Stimulated activated CD4-positive, alpha-beta T cell treated with anti-CD3 and anti-CD28 coated beads, Interleukin-12 subunit alpha, Interleukin-12 subunit beta, amount 100 ng/mL, for 24 hours (primary cell): ENCODE measurements at regions not wholly inside any gene's neighbourhood (a gene's known extent, or its start where the extent isn't known, plus 50 kb on each side); places are given as distances from the start of the nearest gene placed in this dataset.

Source experiments
- DNase-seq, 2 experiments: peaks; one replicate each; pipeline ENCODE4 v3.0.0-alpha.2; 2020; ENCODE audit warnings: low read depth in 2 of 2

DNA sequence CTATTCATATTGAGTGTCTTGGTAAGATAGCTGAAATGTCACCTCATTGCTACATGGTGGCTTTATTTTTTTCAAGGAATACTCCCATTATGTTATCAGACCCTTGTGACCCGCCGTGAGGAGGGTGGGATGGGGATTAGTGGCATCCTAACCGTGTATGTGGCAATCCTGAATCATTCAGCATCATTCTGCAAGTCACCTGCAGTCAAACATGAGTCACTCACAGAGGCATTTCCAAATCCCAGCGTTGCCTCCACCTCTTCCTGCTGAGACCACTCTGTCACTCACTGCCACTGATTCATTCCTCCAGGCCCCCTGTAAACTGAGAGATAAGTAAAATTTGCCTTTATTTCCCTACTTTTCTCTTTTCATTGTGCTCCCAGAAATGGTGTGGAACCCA lies 307.4 kb upstream of the KLHL29 start:
- no peak for DNase-seq

DNA sequence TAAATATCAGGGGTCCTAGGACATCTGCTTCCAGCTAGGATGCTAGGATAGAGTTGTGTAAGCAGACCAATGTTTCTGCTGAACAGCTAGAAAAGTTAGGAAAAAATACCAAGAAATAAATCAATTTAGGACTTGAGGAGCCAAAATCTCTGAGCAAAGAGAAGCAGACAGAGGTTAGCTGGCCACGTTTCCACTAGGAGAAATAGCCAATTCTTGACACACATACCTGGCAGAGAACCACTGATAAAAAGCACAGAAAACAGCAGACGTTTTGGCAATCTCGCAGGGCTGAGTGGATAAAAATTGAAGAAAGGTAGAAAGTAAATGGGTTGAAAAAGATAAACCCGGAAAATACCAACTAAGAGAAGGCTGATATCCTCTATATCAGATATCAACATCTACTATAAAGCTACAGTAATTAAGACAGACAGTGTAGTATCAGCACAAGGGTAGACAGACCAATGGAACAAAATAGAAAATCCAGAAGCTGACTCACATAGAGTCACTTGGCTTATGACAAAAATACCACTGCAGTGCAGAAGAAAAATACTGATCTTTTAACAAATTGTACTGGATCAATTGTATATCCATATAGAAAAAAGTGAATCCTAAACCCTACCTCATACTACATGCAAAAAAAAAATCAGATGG lies 306.1 kb upstream of the KLHL29 start:
- no peak for DNase-seq

DNA sequence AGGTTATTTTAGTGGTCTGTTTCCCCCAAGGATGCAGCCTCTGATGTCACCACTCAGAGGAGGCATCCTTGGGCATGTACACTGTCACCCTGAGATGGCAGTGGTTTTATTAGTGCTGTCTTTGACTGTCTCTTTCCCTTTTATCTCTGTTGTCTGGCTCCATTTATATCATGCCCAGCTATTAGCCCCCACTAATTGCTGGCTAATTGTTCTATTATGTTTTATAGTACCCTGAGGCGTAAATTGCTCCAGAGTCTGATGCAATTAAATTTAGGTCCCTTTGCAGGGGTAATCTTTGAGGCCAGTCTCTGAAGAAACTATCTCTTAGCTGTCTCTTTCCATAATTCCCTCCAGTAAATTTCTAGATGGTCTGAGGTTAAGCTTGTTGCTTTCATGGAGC lies 301.0 kb upstream of the KLHL29 start:
- DNase-seq, result no peak

DNA sequence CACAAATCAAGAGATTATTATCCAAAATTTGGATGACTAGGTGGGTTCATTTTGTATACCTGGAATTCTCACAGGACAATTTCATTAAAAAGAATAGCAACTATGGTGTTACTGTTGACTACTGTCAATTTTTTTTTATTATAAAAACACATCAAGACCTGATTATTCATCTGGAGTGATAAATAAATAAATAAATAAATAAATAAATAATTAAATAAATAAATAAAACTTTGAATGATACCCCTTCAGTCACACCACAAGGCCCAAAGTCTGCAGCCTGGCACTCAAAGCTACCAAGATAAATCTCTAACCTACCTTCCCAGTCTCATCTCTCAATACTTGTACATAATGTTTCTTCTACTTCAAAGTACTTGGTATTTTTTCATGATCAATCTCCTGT lies 294.0 kb upstream of the KLHL29 start:
- no peak for DNase-seq

DNA sequence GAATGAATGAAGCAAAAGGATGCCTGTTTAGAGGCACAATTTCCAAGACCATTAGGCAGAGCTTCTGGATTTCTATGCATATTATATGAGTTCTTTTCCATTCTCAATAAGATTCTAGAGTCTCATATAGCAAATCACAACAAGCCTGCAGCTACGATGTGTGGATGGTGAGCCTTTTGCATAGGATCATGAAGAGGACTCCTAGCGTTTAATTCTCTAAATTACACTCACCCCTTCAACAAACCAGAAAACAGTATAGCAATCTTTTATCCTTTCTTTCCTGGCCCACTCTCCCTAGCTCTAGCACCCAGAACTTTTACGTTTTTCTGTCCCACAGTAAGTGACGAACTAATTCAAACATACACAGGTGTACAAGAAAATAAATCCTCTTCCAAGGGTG lies 293.1 kb upstream of the KLHL29 start:
- DNase-seq, result no peak

DNA sequence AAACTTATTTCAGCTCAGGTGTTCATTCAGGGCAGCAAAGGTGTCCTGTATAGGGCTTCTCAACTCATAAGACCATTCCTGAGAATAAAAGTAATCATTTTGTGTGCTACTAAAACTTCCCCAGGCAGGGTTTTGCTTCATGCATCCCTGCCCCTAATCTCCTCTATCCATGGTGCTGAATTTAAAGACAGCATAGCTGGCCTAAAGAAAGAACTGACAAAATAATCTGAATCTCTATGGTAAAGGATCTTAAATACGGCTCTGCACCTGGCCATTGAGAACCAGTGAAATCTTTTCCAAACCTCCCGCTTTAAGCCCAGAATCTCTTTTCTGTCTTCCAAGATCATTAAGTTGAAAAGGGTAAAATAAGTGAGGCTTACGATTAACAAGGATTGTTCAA lies 292.1 kb upstream of the KLHL29 start:
- DNase-seq, result no peak

DNA sequence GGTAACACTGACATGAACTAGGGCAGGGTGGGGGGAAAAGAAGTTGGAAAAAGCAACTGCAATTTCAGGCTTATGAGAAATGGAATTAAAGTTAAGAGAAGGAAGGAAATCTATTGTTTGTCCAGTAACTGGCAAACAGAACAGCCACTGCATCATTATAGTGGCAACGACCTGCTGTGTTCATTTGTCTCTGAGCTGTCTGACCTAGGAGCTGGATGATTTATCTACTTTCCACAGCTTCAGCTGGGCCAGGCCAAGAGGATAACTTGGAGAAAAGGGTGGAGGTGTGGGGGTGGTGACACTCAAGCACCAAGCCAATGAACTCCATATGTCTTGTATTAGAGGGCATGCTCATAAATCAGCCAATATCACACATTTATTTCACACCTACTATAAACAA lies 291.5 kb upstream of the KLHL29 start:
- no peak for DNase-seq

DNA sequence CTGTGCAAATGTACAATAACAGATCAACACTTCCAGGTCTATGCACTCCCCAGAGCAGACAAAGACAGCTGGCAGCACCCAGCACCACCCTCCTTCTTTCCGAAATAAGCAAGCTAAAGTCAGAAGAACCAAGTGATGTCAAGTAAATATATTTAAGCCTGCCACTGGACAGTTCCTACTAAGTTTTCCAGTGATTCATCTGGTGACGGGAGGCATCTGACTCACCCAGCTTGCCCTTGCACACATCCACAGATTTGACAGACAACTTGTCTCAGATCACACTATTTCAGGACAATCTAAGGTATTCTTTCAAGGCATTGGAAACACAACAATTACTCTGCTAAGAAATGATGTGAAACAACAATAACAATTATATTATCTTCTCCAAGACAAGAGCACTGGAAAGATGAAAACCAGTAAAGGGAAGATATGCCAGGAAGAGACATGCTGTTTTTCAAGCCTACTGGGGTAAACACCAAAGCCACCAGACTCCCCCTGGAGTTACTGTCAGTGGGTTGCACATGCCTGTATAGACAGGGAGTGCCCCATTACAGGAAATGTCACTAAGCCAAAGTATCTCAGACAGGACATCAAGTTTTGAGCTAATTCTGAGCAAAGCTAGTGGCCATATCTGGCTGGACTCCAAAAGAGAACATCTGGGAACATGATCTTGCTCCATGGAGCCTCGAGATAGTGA lies 287.9 kb upstream of the KLHL29 start:
- DNase-seq, result no peak

DNA sequence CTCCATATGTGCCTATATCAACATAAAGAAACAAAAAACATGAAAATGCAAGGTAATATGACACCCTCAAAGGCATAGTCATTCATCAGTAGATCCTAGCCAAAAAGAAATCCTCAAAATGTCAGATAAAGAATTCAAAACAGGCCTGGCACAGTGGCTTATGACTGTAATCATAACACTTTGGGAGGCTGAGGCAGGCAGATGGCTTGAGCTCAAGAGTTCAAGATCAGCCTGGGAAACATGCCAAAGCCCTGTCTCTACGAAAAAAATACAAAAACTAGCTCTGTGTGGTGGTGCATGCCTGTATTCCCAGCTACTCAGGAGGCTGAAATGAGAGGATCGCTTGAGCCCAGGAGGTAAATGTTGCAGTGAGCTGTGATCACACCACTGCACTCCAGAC lies 284.6 kb upstream of the KLHL29 start:
- DNase-seq, result no peak

DNA sequence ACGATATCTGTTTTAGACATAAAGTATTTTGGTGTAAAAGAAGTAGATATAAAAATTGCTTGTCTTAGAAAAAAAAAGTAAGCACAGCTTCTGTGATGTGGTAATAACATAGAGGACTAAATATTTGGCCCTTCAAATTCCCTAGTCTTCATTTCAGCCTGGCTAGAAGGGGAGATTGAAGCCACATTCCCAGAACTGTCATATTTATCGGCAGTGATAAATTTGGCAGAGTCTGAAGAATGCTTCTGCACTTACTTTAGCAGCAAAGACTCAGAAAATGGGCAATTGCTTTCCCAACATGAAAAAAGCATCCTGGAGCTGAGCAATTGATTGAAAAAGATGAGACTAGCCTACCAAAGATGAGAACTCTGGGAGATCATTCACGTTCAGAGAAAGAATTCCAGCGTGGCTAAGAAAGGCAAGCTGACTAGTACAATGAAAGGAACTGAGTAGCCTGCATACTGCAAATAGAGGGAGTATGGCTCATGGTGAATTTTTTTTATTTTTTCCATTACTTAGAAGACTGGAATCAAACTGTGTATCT lies 278.7 kb upstream of the KLHL29 start:
- no peak for DNase-seq

DNA sequence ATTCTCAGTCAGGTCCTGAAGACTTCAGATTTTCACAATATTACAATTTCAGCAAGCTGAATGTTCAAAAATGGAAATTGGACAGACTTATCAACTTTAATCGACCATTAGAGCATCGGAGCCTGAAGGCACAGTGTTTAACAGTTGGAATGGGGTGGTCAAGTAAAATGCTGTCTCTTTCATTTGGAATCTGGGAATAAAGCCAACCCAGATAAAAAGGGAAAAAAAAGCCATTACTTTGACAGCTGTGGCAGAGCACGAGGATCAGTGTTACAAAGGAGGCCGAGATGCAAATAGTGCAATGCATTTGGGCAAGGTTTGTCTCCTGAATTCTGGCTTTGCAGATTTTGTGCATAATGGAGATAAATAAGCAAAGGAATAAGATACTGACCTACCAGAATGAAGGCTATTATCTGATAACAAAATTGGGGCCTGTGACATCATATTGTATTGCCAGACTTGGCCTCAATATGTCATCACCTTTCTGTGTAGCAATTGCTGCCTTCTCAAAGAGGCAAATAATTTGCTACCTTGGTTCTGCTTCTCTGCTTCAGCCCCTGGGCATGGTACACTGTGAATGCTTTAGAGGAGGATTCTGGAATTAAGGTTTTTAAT lies 277.5 kb upstream of the KLHL29 start:
- DNase-seq, result no peak

DNA sequence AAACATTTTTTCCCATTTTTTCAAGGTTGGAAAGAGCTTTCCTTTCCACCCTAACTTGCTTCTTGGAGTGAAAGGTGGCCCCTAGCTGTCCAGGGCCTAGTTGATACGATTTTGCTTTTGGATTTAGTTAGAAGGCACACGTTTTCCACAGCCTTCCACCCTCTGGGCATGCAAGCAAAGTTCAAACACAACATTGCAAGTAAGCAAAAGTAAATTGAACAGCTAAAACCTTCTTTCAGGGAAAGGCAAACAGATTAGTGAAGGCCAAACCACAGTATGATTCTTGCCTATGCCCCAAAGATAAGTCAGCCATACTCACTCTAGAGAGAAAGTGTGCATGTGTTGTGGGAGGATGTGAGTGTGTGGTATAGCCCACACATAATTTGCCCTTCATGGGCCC lies 273.7 kb upstream of the KLHL29 start:
- no peak for DNase-seq

DNA sequence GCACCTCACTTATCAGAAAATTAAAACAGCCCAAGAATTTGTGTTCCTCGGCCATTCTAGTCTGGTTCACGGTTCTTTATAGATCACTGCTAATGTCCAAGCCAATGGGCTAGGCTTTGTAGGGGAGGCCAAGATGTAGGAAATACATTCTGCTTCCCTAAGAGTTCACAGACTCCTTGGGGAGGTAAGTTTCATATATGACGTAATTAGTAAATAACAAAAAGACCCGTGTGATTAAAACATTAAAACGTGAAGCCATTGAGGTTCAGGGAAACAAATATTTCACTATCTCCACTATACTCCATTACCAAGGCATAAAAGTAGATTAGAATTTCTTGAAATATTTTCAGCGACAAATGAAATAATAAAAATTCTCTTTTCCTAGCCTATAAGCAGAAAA lies 272.5 kb upstream of the KLHL29 start:
- no peak for DNase-seq

DNA sequence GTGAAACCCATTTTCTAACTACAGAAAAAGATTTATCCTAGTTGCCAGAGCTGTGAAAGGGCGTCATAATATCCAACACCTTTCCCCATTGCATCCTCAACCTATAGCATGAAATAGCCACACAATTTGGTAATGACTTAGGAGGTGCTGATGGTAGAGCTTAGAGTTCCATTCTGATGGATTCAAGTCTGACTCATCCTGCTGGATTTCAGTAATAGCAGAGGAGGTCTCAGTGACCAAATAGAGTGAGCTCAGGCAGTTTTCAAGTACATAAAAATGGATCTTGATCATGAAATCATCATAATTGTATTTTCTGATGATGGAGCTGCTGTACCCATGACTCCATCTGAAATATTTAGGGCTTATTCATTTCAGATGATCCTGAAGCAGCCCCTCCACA lies 270.7 kb upstream of the KLHL29 start:
- DNase-seq, result no peak

DNA sequence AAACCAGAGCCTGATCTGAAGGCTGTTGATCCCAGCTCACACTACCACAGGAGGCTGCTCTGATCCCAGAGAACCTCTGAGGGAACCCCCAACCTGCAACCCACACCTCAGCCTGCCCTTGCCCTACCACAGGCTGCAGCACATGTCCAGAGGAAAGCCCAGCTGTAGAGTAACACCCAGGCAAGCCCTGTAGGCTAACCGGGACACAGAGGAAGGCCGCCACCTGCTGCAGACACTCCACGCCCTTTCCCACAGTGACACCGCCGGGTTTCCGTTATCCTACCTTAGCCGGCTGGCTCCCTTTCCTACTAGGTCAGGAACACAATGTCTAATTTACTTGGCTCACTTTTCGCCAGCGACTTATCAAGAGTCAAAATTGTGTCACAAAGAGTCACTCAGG lies 266.7 kb upstream of the KLHL29 start:
- no peak for DNase-seq

DNA sequence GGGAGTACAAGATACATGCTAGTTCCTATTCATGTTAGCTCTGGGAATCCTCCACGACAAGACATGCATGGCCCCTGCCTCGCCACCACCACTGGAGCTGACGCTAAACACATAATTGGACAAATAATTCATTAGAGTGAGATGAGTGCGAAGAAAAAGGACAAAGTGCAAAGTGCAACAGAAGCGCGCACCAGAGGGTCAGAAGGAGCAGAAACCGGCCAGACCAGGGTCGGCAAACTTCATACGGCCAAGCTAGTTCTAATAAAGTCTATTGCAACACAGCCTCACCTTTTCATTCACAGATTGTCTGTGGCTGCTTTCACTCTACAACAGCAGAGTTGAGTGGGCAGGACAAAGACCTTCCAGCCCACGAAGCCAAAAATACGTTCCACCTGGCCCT lies 266.1 kb upstream of the KLHL29 start:
- DNase-seq, result no peak

DNA sequence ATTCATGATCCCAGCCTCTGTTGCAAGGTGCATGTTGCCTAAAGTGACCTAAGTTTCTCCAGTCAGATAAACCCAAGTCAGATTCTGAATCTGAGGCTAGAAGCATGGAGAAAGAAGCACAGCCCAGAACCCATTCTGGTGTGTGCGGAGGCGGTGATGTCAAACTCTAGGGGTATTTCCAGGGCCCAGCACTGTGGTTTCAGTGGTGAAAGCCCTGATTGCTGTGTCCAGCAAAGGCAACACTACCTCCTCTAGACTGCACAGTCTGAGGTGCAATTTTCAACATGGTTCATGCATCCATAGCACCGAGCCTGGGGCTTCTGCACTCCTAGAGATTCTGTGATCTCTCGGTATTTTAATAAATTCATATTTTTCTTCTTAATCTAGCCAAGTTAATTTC lies 264.8 kb upstream of the KLHL29 start:
- no peak for DNase-seq

DNA sequence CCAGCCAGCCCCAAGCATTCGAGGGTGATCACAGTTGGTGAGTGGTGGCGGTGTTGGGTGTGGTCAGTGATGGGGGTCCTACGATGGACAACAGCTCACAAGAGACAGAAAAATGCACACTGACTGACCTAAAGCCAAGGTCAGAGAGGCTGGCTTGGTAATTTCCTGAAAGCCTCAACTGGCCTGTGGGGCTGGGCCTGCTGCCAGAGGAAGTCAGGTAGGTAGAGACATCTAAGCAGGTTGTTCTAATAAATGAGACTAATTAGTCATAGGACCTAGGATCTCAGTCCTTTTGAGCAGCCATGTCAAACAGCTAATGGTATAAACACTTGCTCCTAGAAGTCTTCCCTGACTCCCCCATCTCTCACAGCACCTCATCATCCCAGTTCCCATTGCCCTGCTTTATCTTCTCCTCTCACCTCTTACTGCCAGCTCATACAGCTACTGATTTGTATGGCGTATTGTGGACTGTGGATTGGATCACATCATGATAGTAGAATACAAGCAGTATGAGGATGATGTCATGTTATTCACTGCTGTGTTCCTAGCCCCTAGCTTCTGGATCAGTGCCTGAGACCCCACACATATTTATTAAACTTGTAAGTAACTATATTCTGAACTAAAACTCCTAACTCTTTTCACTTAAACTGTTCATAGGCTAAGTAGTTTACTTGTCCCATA lies 262.9 kb upstream of the KLHL29 start:
- DNase-seq, result no peak

DNA sequence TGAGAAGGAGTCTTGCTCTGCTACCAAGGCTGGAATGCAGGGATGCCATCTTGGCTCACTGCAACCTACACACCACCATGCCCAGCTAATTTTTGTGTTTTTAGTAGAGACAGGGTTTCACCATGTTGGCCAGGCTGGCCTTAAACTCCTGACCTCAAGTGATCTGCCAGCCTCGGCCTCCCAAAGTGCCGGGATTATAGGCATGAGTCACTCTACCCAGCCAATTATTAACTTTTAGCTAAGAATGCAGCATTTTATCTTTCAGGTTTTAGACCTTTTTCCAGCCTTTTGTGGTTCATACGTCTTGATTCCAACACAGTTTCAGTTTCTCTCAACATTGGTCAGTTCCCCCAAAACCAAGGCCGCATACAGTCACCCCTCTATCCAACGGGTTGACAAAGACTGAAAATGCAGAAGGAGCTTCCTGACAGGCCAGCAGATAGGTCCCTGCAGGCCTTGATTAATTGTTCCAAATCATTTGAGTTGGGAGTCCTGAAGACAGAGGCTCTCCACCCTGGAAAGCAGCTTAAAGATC lies 262.2 kb upstream of the KLHL29 start:
- DNase-seq, result no peak

DNA sequence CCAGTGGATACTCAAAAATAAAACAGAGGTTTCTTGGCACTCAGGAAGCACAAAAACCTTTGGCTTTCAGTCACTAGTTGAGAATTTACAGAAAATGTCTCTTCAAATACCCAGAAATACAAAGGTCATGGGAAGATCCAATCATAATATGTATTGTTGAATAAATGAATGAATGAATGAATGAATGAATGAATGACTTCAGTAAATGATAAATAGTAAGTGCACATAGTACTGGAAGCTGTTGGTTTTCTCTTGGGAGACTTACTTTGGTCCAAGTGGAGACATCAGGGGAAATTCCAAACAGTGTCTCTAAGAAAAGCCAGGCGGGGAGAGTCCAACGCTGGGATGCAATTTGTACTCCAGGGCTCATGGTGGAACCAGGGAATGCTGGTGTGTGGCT lies 261.3 kb upstream of the KLHL29 start:
- DNase-seq, result no peak

DNA sequence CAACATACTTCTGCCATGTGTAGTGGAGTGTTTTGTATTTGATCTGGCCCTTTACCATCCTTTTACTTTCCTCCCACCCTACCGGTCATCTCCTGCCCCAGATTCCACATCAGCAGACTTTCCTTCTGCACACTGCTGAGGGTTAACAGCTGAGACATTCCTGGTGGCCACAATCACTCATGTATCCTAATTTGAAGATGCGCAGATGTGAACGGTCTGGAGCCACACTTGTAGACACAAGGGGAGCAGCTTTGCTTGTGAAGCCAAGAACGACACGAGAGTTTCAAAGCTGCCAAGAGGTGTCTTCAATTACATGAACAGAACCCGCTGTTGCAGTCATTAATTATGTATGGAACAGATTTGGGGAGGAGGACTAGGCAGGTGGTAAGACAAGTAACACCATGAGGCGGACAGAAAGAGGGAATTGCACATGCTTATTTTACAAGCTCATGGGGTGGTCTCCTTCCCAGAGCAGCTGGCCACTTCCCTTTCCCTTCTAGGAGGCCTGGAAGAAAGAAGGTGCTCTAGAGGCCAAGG lies 260.7 kb upstream of the KLHL29 start:
- DNase-seq, result no peak

DNA sequence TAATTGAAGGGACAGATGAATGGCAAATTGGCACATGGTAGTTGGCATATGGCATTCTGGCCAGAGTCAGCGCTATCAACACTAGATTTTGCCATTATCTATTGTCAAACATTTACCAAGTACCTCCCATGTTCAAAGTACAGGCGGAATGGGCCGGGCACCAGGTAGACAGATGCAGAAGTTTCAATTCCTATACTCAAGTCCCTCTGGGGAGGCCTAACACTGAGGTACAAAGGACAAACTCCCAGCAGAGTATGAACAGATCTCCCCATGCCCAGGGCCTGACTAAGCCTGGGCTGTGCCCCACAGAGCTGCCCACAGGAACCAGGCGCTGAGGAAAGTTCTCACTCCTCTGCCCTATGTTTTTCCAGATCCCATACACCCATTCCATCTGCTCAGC lies 257.5 kb upstream of the KLHL29 start:
- no peak for DNase-seq
